GM12864 (cell line): ENCODE measurements at regions not wholly inside any gene's neighbourhood (a gene's known extent, or its start where the extent isn't known, plus 50 kb on each side); places are given as distances from the start of the nearest gene placed in this dataset.

Experiments used
- DNase-seq: peaks from one replicate; pipeline ENCODE4 v3.0.0-alpha.2; 2011; ENCODE audit warnings: low read depth
- H3K4me3 ChIP-seq: 2 replicates; pipeline ENCODE4 v1.5.1; 2011; ENCODE audit warnings: mild to moderate bottlenecking, low read depth, low read length, control low read depth
- TF ChIP-seq, protein P1 (sequence below): IDR thresholded peaks from 2 replicates; pipeline ENCODE4 v1.5.1; 2011; ENCODE audit warnings: low read depth, mild to moderate bottlenecking, moderate library complexity, low read length, control low read depth, inconsistent platforms; ENCODE audit errors: missing control alignments

DNA sequence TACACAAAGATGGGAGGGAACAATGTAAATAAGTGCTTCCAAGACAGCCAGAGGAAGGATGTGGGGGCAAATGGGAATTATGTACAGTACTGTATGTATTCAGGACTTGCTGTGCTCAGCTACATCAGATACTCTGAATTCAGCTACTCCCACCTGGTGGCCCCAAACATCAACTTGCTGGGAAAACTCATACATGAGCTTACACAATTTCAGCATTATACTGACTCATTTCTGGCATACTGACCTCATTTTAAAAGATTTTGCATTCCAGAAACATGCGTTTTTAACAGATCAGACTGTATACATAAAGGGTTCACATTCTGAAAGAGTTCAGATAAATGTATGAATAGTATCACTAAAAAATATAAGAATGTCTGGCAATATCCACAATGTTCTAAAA, 59.7 kb downstream of the GPX5 start:
- TF ChIP-seq, protein P1, sequence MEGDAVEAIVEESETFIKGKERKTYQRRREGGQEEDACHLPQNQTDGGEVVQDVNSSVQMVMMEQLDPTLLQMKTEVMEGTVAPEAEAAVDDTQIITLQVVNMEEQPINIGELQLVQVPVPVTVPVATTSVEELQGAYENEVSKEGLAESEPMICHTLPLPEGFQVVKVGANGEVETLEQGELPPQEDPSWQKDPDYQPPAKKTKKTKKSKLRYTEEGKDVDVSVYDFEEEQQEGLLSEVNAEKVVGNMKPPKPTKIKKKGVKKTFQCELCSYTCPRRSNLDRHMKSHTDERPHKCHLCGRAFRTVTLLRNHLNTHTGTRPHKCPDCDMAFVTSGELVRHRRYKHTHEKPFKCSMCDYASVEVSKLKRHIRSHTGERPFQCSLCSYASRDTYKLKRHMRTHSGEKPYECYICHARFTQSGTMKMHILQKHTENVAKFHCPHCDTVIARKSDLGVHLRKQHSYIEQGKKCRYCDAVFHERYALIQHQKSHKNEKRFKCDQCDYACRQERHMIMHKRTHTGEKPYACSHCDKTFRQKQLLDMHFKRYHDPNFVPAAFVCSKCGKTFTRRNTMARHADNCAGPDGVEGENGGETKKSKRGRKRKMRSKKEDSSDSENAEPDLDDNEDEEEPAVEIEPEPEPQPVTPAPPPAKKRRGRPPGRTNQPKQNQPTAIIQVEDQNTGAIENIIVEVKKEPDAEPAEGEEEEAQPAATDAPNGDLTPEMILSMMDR, result no peak
- no peak overlapping the region for H3K4me3 ChIP-seq
- no peak for DNase-seq

DNA sequence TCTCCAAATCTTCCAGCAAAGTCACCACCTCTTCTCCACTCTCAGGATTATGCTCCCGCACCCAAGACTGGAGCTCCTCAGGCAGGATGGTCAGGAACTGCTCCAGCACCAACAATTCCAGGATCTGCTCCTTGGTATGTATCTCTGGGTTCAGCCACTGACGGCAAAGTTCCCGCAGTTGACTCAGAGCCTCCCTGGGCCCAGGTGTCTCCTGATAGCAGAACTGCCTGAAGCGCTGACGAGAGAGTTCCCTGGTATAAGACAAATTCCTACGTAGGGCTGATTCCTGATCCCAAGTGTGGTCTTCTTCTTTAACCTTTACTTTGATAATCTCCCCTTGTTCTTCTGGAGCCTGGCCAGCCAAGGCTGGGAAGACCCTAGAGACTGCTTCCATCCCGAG, 60.6 kb downstream of the GPX5 start:
- TF ChIP-seq, protein P1, result no peak
- DNase-seq, result no peak
- no peak overlapping the region; the same call in 1 of the 2 replicates for H3K4me3 ChIP-seq

DNA sequence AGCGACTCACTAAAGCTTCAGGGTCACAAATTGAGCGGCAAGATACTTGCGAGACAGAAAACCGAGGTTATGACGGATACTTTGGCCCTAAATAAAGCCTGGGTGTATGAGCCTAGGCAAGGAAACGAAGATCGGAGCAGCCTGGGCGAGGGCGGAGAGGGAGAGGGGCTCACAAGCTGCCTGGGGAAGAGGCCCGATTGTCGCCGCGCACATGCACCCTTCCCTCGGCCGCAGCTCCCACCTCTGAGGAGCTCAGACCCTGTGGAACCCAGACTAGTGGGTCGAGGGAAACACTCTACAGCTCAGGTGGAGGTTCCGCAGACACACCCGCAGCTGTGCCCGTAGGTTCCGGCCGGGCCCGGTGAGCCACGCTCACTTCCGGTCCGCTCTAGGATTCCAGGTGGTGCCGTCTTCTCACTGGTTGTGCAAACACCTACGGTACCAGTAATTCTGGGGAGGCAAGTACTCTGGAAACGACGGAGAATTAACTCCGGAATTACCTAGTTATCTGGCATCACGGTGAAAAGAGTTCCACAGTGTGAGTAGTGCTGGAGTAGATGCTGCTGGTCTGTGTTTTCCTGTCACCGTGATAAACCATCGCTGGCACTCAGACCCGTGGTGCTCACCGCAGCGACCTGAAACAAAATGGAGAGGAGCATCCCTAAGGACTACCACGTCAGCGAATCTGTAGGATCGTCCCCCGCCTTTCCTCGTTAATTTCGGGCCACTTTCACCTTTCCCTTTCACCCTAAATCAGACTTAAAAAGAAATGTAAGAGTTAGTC, 61.5 kb downstream of the GPX5 start:
- TF ChIP-seq, protein P1, result no peak
- peak overlapping the region; percentile 67 for H3K4me3 ChIP-seq
- DNase-seq, result no peak

DNA sequence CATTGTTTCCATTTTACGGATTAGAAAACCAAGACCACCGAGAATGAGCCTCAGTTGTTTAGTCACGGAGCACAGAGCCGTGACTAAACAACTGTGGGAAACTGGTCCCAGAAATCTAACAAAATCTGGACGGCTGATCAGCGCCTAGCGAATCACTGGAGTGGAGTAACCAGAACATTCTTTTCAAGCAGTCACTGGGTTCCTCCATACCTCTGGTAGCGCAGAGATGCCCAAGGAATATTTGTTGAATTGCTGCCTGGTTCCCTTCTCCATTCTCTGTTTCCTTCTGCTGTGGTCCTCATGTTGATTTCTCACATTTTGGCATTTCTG, 62.0 kb downstream of the GPX5 start:
- TF ChIP-seq, protein P1, result no peak
- peak overlapping the region; percentile 67 for H3K4me3 ChIP-seq
- DNase-seq, result no peak

DNA sequence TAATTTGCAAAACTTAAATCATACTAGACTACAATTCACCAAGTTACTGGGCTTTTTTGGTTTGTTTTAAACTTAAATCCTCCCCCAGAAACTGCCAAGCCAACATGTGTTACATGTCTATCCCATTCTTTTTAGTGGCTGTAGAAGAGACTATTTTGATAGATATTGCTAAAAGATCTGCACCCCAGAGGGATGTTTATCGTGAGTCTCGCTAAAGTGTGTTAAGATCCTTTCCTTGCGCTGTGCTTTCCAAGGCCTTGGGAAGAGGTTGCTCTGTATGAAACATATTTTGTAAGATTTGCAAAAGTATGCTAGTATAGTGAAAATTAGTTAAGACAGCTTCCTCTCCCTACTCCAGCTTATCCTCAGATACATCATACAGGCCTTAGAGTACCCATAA, 63.0 kb downstream of the GPX5 start:
- DNase-seq, result no peak
- H3K4me3 ChIP-seq, result no peak overlapping the region
- TF ChIP-seq, protein P1, result no peak

DNA sequence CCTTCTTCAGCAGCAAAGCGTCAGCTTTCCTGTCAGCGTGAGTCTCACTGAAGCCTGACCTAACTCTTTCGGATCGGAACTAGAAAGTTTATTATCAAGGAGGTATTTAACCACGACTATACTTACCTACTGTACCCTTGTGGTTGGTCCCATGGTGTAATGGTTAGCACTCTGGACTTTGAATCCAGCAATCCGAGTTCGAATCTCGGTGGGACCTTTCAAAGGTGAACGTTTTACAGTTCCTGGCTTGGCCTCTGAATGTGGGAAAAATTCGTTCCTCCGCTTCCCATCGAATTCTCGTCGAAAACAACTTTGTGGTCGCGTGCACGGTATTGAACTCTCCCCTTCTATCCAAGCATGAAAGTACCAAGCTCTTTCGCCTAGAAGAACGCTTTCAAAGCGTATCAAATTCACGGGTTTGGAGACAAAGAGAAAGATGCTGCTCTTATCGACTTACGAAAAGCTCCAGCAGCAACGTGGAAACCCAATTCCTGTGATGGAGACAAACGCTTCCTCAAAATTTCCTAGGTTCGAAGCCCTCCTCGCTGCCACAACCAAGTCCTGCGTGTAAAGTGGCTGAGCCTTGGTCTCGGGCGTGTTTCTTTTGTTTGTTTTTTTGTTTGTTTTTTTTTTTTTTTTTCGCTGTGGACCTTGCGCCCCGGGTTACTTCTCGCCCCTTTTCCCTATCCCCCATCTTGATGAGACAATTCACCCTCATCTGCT, 63.7 kb downstream of the GPX5 start:
- no peak overlapping the region for H3K4me3 ChIP-seq
- TF ChIP-seq, protein P1, result no peak
- peak; percentile 65 for DNase-seq
